Pulmonary artery endothelial cell (primary cell): ENCODE measurements at regions not wholly inside any gene's neighbourhood (a gene's known extent, or its start where the extent isn't known, plus 50 kb on each side); places are given as distances from the start of the nearest gene placed in this dataset.
"Not testable (repeated sequence)": the region's sequence is repeated elsewhere in the genome, so short reads cannot be mapped to it uniquely, and the experiment has no call there.

Experiments
- DNase-seq: peaks from one replicate; pipeline ENCODE4 v3.0.0-alpha.2; 2011; ENCODE audit warnings: low read depth, low spot score

GRCh38 chr12:73665193-73665592 is 872.4 kb upstream of the ATXN7L3B start:
- DNase-seq, result no peak

GRCh38 chr12:73671550-73671949 is 866.1 kb upstream of the ATXN7L3B start:
- DNase-seq, result not testable (repeated sequence)

DNA sequence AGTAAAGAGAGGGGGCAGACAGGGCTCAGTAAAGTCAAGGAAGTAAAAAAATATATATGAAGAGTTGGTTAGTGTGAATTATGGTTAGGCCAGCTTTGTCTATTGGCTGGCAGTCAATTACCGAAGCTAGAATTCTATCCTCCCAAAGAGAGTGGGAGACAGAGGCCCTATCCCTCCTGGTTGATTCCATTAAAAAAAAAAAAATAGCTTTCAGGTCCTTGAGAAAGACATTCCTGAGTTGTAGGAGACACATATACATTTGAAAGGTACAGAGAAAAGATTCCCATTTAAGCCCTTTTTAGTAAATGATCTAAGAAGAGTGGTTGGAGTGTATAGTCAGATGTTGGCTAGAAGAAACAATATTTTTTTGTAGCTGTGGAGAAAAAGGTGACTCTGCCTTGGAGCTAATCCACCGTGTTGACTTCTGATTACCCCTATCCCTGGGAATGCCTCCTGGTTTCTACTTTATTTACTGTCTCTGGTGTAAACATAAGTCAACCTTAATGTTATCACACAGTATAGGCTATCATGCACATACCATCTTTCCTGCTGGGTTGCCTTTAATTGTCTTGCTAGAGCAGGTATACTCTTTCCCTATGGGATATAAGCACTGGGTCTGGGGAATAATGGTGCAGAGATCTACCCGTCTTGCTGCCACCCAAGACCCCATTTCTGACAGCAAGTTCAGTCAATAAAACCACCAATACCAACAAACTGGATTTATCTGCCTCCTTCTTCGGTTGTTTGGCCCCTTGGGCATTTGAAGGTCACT is 859.9 kb upstream of the ATXN7L3B start:
- DNase-seq, result no peak

GRCh38 chr12:73678335-73678734 is 859.3 kb upstream of the ATXN7L3B start:
- no peak for DNase-seq

- DNase-seq, result no peak
These were observed 838.3 kb upstream of the ATXN7L3B start for GRCh38 chr12:73699318-73699717.

GRCh38 chr12:73714655-73715054 is 823.0 kb upstream of the ATXN7L3B start:
- DNase-seq, result no peak

GRCh38 chr12:73716143-73716542 is 821.5 kb upstream of the ATXN7L3B start:
- DNase-seq, result not testable (repeated sequence)

DNA sequence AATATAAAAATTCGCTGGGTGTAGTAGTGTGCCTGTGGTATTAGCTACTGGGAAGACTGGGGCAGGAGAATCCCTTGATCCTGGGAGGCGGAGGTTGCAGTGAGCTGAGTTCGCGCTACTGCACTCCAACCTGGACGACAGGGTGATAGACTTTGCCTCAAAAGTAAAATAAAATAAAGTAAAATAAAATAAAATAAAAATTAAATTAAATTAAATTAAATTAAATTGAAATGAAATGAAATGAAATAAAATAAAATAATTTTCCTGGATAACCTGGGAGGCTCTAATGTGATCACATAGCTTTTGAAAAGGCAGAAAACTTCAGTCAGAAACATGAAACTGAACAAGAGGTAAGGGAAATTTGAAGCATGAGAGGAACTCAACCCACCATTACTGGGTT is 818.4 kb upstream of the ATXN7L3B start:
- no peak for DNase-seq

GRCh38 chr12:73726881-73727280 is 810.8 kb upstream of the ATXN7L3B start:
- DNase-seq, result no peak

DNA sequence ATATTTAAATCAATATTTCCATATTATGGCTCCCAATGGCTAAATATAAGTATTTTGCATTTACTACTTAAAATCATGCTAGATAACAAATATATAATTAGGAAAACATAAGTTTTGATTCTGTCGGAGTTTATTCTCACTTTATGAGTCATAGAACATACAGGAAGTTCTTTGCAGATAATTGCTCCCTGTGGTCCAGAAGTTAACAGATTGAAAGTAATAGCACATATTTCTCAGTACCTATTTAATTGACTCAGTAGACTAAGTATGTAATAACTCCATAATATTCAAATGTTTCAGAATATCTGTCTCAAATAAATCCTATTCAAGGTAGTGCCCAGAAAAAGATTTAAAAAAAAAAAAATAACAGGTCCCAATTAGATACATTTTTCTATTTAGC is 806.0 kb upstream of the ATXN7L3B start:
- no peak for DNase-seq

GRCh38 chr12:73769337-73769736 is 768.3 kb upstream of the ATXN7L3B start:
- no peak for DNase-seq

- DNase-seq, result no peak
These were observed 739.1 kb upstream of the ATXN7L3B start for GRCh38 chr12:73798523-73798922.

GRCh38 chr12:73815072-73815645 is 722.5 kb upstream of the ATXN7L3B start:
- DNase-seq, result no peak

- no peak for DNase-seq
These were observed 720.5 kb upstream of the ATXN7L3B start for GRCh38 chr12:73817161-73817560.

- DNase-seq, result no peak
These were observed 703.9 kb upstream of the ATXN7L3B start for GRCh38 chr12:73833746-73834145.

GRCh38 chr12:73841963-73842362 is 695.7 kb upstream of the ATXN7L3B start:
- no peak for DNase-seq

- peak; percentile 0 for DNase-seq
These were observed 674.1 kb upstream of the ATXN7L3B start for GRCh38 chr12:73863546-73863945.

DNA sequence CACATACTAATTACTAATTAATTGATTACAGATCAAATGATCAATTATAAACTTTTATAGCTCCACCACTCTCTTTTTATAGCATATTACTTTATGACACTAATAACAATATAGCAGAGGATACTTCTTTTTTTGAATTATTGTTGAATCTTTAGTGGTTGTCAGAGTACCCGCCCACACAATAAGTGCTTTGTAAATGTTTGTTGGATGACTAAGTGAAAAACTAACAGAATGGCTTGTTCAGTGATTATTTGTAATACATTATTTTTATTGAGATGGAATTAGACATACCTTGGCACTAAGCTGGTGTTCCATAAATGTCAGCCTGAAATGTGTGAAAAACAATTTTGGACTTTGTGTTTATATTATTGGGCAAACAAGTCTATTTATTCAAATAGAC is 670.5 kb upstream of the ATXN7L3B start:
- DNase-seq, result no peak

DNA sequence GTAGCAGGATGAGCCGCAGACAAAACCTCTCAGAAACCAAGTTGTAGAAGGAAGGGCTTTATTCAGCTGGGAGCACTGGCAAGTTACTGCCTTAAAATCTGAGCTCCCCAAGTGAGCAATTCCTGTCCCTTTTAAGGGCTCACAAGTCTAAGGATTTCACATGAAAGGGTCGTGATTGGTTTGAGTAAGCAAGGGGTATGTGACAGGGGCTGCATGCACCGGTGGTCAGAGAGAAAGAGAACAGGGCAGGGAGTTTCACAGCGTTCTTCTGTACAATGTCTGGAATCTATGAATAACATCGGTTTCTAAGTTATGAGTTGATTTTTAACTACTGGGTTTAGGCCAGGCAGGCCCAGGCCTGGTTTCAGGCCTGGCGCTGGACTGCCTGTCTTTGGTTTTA is 660.3 kb upstream of the ATXN7L3B start:
- not testable (repeated sequence) for DNase-seq

- DNase-seq, result no peak
These were observed 645.4 kb upstream of the ATXN7L3B start for GRCh38 chr12:73892201-73892600.

GRCh38 chr12:73898645-73899044 is 639.0 kb upstream of the ATXN7L3B start:
- no peak for DNase-seq

DNA sequence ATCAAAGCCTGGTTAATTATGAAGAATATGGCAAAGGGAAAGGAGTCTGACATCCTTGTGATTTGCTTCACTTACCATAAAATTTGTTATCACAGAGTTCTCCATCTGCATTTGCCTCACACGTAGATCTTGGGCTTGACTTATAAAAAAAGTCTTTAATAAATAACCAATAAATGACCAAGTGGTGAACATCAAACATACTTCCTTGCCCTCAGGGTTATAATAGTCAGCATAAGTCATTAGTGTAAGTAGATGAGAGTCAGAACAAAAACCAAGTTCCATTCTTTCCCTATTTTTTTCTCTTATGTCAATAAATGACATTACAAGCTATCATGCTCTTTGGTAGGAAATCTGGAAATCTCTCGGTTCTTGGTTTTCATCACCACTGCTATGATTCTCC is 635.4 kb upstream of the ATXN7L3B start:
- no peak for DNase-seq

GRCh38 chr12:73906757-73907156 is 630.9 kb upstream of the ATXN7L3B start:
- DNase-seq, result no peak
